Posterior vena cava (tissue), 2 donors: ENCODE measurements at regions not wholly inside any gene's neighbourhood (a gene's known extent, or its start where the extent isn't known, plus 50 kb on each side); places are given as distances from the start of the nearest gene placed in this dataset.

ENCODE experiments used
- DNase-seq: peaks from one replicate; pipeline ENCODE4 v3.0.0-alpha.2; 2020; ENCODE audit warnings: low spot score
- intact Hi-C, 2 donors: fragments of 100-400 bp; cut with DNase I; formaldehyde crosslinking; loops; one replicate each; pipeline versions ENCODE4 v1.14.1 to v1.14.2; 2022 to 2023
- donor health status: DM: yes; HTN: yes; CAD: no.
- donor health status: DM: yes; HTN: yes; CAD: no.

- intact Hi-C loops: no loop called here
- DNase-seq: no peak
Observed at GRCh38 chr19:32012206-32012605, 333.2 kb upstream of the ZNF507 start.

DNA sequence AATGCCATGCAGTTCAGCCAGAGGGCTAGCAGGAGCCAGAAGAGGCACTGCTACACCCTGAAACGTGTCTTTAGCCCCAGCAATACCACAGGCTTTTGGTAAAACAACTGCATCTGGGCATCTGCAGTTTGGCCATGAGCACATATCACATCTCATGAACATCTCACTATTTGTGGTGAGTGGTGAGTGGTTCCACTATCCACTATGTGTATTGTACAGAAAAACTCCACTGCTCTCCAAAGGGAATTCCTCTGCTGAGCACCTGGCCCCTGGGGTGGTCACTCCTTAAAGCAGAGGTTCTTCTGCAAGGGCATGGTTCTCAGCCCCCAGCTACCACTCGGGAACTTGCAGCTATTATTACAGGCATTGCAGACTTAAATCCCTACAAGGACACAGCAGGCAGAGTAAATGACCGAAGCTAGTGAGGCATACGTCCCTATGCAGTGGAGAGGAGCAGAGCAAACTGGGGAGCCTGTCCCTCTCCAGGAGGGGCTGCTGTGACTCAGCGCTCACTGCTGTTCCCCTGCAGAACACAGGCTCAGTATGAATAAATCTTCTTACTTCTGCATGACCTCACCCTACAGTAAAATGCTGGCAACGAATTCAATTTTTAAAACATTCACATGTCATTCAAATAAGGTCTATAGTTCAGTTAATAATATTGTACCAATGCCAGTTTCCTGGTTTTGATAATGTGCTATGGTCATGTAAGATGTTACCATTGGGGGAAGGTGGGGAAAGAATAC lies 332.4 kb upstream of the ZNF507 start:
- DNase-seq: no peak
- intact Hi-C loops: no loop called here

DNA sequence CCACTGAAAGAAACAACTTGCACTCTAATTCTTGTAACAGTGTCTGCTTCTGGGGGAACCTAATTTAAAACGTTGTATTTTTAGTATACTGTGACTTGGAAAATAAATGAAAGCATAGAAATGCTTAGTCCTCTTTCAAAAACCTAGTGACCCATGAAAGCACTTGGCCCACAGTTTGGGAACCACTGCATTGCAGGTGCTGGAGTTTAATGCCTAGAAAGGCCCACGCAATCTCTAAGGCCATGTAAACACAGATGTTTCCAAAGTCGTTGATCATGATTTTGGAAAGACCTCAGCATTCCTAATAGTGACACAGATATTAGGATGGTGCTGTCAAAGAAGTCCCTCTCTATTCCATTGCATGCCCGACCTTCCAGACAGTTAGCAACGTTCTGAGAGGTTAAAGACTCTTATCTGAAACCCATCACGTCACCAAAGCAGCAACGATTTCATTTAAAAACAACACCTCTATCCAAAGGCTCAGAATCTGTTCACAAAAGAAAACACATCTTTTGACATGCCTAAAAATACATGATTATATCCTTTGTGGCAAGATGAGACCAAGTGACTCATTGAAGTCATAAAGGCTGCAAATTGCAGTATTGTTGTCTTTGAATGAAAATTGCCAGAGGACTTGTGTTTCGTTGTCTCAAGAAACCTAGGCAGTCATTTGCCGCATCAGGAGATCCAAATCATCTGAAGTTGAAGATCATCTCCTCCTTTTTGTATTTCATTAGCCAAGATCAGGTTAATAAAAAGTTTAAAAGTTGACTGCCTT lies 328.0 kb upstream of the ZNF507 start:
- intact Hi-C loops: no loop called here
- DNase-seq: no peak

DNA sequence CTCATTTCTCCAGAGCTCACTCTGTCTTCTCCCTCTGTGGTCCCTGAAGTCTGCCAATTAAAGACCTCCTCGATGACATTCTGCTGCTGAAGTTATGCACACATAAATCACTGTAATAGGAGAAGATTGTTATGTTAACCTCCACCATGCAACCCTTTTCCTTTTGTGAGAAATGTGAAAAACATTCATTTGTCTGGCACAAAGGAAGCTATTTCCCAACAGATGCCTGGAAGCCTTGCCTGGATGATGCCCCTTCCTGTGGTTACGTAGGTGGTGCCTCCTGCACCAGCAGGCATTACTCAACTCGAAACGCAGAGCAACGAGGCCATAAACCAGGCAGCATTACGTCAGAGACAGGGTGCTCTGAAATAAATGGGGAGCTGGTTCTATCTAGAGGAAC lies 327.4 kb upstream of the ZNF507 start:
- intact Hi-C loops: no loop called here
- DNase-seq: no peak

- intact Hi-C loops: no loop called here
- DNase-seq: no peak
Observed at GRCh38 chr19:32020538-32020937, 324.9 kb upstream of the ZNF507 start.

DNA sequence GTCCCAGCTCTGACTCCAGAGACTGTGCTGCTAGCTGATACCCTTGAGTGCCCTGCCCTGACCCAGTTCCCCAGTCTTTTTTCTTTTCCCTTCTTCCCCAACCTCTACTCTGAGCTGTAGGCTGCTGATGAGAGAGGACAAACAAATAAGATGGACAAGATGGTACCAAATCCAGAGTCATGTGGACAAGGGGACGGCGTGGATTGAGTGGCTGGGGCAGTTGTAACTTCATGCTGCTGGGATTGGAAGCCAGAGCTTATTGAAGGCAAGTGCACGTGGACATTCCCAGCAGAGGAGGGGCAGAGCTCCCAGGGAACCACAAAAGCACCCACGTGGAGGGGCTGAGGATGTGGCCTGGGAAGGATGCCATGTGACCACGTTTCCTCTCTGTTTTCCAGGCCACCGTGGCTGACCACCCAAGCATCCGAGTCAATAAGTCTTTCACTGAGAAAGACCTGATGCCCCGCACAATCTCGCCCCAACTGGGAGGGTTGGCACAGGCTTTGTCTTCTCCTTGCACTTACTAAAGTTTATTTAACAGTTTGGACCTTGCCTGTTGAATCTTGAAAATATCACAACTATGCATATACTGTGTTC lies 323.3 kb upstream of the ZNF507 start:
- DNase-seq: no peak
- intact Hi-C loops: no loop called here

DNA sequence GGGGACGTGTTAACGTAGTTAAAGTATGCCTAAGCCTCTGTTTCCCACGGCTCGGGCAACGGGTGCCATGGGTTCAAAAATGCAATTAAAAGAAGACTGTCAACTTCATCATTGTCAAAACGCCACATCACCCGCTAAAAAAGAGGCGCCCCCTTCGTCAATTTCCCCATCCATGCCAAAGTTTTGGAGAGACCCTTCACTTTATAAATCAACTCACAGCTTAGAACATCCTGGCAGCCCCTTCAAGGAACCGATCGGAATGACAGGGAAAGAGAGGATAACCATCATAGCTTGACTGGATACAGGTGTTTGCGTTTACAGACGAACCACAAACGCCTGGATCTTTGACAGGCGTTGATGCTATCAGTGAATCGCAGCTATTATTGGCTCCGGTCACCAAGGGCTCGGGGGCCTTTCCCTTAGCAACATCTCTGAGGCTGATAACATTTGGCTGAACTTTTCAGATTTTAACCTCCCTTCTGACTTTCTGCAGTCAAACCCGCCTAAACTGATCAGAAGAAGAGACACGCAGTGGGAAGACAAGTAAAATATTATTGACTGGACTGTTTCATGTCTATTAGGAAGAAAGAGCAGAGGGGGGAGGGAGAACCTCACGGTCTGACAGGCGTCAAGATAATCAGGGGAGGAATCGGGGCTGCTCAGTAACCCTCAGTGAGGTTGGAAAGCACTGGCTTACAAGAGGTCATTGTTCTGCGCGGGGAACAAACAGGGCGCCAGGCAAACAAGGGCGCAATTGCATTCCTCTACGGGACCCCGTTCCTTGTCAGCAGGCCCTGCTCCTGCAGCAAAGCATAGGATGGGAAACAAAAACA lies 322.5 kb upstream of the ZNF507 start:
- no peak for DNase-seq
- intact Hi-C loops: no loop called here

DNA sequence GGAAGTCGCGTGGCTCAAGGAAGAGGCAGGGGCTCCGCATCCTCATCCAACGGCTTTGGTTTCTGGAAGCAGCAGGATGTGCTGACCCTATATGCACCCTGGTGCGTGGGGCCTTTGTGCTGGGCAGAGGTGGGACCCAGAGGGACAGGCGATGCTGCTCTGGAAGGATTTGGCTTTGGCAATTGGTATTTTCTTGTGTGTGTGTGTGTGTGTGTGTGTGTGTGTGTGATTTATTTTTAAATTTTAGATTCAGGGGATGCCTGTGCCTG lies 321.9 kb upstream of the ZNF507 start:
- DNase-seq: no peak
- intact Hi-C loops: no loop called here

GRCh38 chr19:32029235-32029634 lies 316.2 kb upstream of the ZNF507 start:
- no peak for DNase-seq
- intact Hi-C loops: no loop called here

DNA sequence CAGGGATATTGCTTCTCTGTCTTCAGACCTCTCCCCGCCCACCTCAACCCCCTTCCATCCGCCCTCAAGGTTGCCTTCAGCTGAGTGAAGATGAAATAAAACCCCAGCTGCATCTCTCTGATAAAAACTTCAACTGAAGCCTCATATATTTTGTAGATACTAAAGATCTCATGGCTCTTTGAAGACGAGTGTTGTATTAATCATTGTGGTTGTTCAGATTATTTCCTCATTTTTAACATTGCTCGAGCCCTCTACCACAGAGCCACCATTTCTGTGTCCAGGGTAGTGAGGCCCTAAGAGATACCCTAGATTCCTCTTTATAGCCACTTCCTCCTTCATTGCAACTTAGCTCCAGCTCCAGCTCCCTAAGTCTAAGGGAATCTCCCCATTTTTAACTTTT lies 312.8 kb upstream of the ZNF507 start:
- intact Hi-C loops: no loop called here
- DNase-seq: no peak

DNA sequence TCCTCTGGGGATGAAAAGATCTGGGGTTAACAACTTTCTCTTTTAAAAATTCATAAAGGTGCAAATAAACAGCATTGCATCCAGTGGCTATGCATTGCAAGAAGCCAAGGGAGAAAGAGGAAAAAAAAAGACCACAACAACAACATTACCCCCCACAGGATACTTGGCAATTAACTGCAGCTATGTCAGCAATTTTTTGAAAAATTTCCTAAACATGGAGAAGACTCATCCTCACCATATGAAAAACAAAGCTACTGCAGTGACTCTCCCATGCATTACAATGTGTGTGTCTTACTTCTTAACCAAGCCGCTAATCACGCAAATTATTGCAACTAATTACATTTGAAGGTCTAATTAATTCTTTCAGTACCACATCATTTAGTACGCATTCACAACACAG lies 309.8 kb upstream of the ZNF507 start:
- DNase-seq: no peak
- intact Hi-C loops: no loop called here

- intact Hi-C loops: no loop called here
- no peak for DNase-seq
Observed at GRCh38 chr19:32038021-32038920, 307.1 kb upstream of the ZNF507 start.

GRCh38 chr19:32038961-32039360 lies 306.4 kb upstream of the ZNF507 start:
- intact Hi-C loops: no loop called here

GRCh38 chr19:32039440-32039839 lies 306.0 kb upstream of the ZNF507 start:
- intact Hi-C loops: no loop called here
- DNase-seq: no peak

More at GRCh38 chr19:32038961-32039360, 306.4 kb upstream of the ZNF507 start:
- DNase-seq: no peak

- intact Hi-C loops: no loop called here
- no peak for DNase-seq
Observed at GRCh38 chr19:32040236-32040635, 305.2 kb upstream of the ZNF507 start.

DNA sequence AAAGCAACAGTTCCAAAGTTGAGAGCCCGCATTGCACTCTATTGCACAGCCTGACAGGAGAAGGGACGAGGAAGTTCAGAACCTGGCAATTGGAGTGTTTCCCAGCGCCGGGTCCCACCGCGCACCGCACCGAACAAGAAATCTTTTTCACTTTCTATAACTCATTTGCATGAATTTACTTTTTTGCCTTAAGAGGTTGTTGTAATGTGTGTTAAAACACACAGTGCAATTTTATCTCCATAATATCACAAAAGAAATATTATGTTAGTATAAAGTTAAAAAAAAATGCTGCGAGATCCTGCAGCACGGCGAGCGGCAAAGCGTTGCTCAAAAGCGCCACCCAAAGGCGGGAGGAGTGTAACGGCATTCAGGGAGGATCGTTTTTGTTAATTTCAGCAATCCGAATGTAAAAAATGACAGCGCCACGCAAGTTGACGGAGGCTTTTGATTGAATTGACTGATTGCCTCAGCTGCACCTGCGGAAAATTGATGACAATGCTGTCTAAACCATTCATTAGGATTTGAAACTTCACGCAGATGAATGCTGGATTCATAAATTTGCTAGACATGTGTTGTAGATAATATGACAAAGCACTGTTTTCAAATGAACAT lies 303.6 kb upstream of the ZNF507 start:
- no peak for DNase-seq
- intact Hi-C loops: no loop called here

GRCh38 chr19:32047788-32048187 lies 297.6 kb upstream of the ZNF507 start:
- intact Hi-C loops: no loop called here
- DNase-seq: no peak

GRCh38 chr19:32053376-32053775 lies 292.0 kb upstream of the ZNF507 start:
- intact Hi-C loops: loop anchor here in 1 of 2 donors (2.0 kb wide), 1 partner anchor 27 kb away; no protein-coding TSS in a partner anchor
- DNase-seq: no peak
